ENCODE measurements at regions not wholly inside any gene's neighbourhood (a gene's known extent, or its start where the extent isn't known, plus 50 kb on each side); places are given as distances from the start of the nearest gene placed in this dataset.

DNA sequence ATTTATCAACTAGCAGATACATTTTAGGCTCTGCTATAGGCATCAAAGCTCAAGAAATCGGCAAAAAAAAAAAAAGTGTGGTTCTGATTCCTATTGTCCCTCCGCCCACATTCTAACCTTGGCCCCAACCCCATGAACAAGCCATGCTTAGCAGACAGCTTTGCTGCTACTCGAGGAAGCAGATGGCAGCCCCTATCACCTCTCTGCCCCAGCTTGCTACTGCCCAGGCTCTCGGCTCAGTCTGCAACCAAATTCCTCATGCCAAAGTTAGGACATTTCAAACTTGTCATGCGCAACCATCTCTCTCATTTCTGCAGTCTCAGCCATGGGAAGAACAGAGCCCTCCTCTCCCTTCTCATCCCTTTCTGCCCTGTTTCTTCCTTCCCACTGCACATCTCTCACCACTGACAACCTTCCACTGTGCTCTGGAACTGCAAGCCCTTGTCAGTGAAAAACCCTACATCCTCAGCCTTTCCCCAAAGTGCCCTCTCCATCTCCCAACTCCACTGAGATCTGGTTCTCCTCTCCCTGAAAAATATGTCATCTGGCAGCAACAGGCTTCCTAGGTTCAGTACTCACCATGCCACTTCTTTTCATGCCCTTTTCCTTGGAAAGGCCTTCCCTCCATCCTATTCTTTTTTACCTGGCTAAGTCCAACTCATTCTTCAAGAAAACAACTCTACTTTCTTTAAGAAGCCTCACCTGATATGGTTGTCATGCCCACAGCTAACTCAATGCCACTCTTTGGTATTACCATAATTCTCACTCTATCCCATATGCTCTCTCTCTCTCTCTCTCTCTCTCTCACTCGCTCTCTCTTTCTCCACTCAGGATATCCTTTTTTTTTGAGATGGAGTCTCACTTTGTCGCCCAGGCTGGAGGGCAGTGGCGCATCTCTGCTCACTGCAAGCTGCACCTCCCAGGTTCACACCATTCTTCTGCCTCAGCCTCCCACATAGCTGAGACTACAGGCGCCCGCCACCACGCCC is 60.1 kb upstream of the FHIP2A start:
- 89 to 92% methylated on average over 11 of the region's 11 CpGs for WGBS, 2 donors
- H3K36me3 ChIP-seq: no peaks in the 10 kb centered on the region
- H3K27me3 ChIP-seq: peaks cover 0 to 31% (median 0%) of the 10 kb centered on the region in 4 donors
- H3K27ac ChIP-seq: no peak overlapping the region
- peaks cover 0 to 5% (median 0%) of the 10 kb centered on the region in 3 donors for H3K4me1 ChIP-seq
- no peak for DNase-seq
- no peak for TF ChIP-seq POLR2A (IDR thresholded peaks at IDR 0.05)
- TF ChIP-seq, protein P1, sequence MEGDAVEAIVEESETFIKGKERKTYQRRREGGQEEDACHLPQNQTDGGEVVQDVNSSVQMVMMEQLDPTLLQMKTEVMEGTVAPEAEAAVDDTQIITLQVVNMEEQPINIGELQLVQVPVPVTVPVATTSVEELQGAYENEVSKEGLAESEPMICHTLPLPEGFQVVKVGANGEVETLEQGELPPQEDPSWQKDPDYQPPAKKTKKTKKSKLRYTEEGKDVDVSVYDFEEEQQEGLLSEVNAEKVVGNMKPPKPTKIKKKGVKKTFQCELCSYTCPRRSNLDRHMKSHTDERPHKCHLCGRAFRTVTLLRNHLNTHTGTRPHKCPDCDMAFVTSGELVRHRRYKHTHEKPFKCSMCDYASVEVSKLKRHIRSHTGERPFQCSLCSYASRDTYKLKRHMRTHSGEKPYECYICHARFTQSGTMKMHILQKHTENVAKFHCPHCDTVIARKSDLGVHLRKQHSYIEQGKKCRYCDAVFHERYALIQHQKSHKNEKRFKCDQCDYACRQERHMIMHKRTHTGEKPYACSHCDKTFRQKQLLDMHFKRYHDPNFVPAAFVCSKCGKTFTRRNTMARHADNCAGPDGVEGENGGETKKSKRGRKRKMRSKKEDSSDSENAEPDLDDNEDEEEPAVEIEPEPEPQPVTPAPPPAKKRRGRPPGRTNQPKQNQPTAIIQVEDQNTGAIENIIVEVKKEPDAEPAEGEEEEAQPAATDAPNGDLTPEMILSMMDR (IDR thresholded peaks at IDR 0.05): no peak
- H3K4me3 ChIP-seq: no peak overlapping the region
- intact Hi-C loops (cut with DNase I): no loop called here
- no peaks in the 10 kb centered on the region for H3K9me3 ChIP-seq

DNA sequence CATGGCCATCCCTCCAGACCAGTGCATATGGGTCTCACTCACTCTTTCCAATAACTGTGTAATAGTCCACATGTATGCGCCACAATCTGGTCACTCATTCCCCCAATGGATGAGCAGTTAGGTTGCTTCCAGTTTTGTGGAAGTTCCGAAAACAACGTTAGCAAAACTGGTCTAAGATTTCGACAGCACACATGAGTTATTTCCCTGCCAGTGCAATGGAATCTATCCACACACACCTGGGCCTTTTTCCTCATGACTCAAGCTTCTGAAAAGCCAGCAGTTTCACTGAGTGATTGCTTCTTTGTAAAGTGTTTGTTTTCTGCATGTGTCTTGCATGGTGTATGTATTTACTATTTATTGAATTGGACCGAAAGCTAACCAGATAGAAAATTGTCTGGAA is 58.8 kb upstream of the FHIP2A start:
- TF ChIP-seq POLR2A (IDR thresholded peaks at IDR 0.05): no peak
- TF ChIP-seq, protein P1 (IDR thresholded peaks at IDR 0.05): no peak
- Histone ChIP-seq H3K36me3 (no peaks in the 10 kb centered on the region), H3K4me1 (peaks cover 5 to 18% (median 9%) of the 10 kb centered on the region in 3 donors), H3K27ac (no peak overlapping the region), H3K4me3 (no peak overlapping the region), H3K27me3 (peaks cover 0 to 44% (median 0%) of the 10 kb centered on the region in 4 donors), H3K9me3 (no peaks in the 10 kb centered on the region)
- DNase-seq: no peak
- WGBS, 2 donors: 83 to 84% methylated on average over 5 of the region's 5 CpGs
- intact Hi-C loops (cut with DNase I): no loop called here

DNA sequence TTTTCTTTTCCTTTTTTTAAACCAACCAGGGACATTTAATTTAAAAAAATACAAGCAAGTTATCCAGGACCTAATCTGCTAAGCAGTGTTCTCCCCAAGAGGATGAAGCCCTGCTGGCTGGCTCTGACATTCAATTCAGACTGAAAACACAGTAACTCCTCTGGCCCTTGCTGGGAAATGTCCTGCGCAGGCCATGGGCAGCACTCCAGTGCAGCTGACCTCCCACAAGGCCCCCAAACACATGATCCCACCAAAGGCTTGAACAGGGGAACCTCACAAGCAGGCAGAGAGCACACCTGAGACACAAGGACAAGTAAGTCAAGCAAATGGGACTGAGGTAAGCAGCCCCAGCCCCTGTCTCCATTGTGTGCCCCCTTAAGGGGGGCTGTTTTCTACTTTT is 56.9 kb upstream of the FHIP2A start:
- Histone ChIP-seq H3K4me1 (peaks cover 7 to 27% (median 13%) of the 10 kb centered on the region in 3 donors), H3K9me3 (no peaks in the 10 kb centered on the region), H3K27me3 (peaks cover 0 to 54% (median 0%) of the 10 kb centered on the region in 4 donors), H3K27ac (no peak overlapping the region), H3K36me3 (no peaks in the 10 kb centered on the region), H3K4me3 (no peak overlapping the region)
- TF ChIP-seq, protein P1 (IDR thresholded peaks at IDR 0.05): no peak
- TF ChIP-seq POLR2A (IDR thresholded peaks at IDR 0.05): no peak
- DNase-seq: no peak
- WGBS, 2 donors: 100% methylated on average over 1 of the region's 1 CpG; no CpG with 5 or more reads in 1 of the 2 donors
- intact Hi-C loops (cut with DNase I): no loop called here

DNA sequence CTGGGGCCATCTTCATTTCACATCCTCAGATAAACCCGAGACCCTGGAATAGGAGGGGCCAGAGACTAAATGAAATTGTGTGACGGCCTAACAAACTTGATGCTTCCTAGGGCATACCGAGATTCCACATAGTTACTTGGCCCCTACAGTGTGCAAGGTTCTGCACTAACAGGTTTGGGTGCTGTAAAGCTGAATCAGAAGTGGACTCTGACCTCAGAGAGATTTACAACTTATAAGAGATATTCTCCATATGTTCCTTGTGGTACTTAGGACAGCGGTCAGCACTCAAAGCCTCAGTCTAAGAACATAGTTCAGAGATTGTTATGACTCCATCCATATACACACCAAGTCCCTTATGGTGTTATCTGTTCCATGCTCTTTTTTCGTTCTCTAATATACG is 55.1 kb upstream of the FHIP2A start:
- TF ChIP-seq, protein P1 (IDR thresholded peaks at IDR 0.05): no peak
- no peak for TF ChIP-seq POLR2A (IDR thresholded peaks at IDR 0.05)

More for the DNA sequence above, 55.1 kb upstream of the FHIP2A start:
- no peak overlapping the region for H3K27ac ChIP-seq
- intact Hi-C loops (cut with DNase I): no loop called here
- peaks cover 7 to 27% (median 13%) of the 10 kb centered on the region in 3 donors for H3K4me1 ChIP-seq
- no peaks in the 10 kb centered on the region for H3K36me3 ChIP-seq
- WGBS, 2 donors: 53 to 57% methylated on average over 4 to 6 of the region's 6 CpGs
- DNase-seq: no peak
- H3K9me3 ChIP-seq: no peaks in the 10 kb centered on the region
- H3K27me3 ChIP-seq: peaks cover 0 to 54% (median 0%) of the 10 kb centered on the region in 4 donors
- peak overlapping the region in 2 of 4 donors; percentile 78 to 79 for H3K4me3 ChIP-seq

Data from esophagus squamous epithelium (tissue), 5 donors.